Bone marrow (tissue), 2 donors: ENCODE measurements at regions not wholly inside any gene's neighbourhood (a gene's known extent, or its start where the extent isn't known, plus 50 kb on each side); places are given as distances from the start of the nearest gene placed in this dataset.

Experiments
- DNase-seq, 2 donors: peaks; one replicate each; lab custom pipeline; 2025; lab: John Stamatoyannopoulos, UW

GRCh38 chr9:515665-516064 lies 301.0 kb downstream of the DOCK8 start:
- DNase-seq: no peak

- no peak for DNase-seq
Measured at GRCh38 chr9:517993-518392, 303.3 kb downstream of the DOCK8 start.

- no peak for DNase-seq
Measured at GRCh38 chr9:518540-518939, 303.9 kb downstream of the DOCK8 start.

- DNase-seq: no peak
Measured at GRCh38 chr9:519579-519978, 304.9 kb downstream of the DOCK8 start.

- DNase-seq: no peak
Measured at GRCh38 chr9:520302-520701, 305.6 kb downstream of the DOCK8 start.

DNA sequence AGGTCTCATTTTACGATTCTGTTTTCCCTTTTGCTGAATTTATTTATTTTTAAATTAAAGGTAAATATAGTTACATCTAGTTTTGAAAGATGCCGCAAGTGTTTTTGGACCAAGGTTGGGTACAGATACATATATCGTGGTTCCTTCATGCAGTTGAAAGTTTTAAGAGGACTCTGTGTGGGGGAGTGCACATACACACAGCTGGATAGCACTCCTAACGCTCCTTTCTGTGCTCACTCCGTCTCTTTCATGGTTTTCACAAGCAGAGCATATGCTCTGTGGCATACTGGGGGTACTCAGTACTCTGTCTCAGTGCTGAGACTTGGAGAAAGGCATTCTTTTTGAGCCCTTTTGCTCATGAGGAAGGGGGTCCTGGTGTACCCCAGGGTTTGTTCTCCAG lies 307.5 kb downstream of the DOCK8 start:
- no peak for DNase-seq

DNA sequence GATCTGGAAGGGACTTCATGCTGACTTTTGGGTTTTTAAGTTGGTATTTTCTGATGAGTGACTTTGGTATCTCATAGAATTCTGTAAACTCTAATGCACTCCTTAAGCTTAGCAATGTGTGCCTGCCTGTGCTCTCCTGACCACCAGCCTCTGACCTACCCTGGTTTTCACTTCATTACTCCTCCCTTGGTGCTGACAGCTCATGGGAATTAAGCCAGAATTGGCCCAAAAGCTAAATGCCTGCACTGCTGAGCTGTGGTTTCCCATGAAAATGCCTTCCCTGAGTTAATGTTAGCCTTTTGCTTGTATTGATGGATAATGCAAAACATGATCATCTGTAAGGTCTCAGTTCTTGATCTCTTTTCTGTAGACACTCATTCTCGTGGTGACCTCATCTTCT lies 308.0 kb downstream of the DOCK8 start:
- DNase-seq: no peak

GRCh38 chr9:523444-523843 lies 308.8 kb downstream of the DOCK8 start:
- DNase-seq: no peak

DNA sequence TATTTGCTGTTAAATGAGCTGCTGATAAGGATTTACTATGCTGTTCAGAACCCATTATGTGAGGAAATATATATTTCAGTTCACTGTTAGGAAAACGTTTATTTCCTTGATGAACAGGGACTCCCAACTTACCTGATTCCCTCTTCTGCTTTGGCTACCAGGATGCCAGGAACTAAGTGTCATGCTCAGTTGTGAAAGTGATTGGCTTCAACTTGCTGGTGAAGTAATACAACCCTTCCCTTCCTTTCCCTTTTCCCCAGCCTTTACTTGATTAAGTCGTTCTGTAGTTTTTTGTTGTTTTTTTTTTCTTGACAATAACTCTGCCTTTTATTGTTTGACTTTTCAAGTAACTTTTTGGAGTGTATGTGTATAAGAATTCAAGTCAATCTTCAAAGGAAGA lies 309.3 kb downstream of the DOCK8 start:
- no peak for DNase-seq

GRCh38 chr9:526904-527591 lies 312.4 kb downstream of the DOCK8 start:
- no peak for DNase-seq

- no peak for DNase-seq
Measured at GRCh38 chr9:529731-530130, 311.8 kb upstream of the DMRT1 start.

- no peak for DNase-seq
Measured at GRCh38 chr9:530681-531080, 310.8 kb upstream of the DMRT1 start.

GRCh38 chr9:532707-533106 lies 308.8 kb upstream of the DMRT1 start:
- no peak for DNase-seq

GRCh38 chr9:534886-535285 lies 306.6 kb upstream of the DMRT1 start:
- no peak for DNase-seq

DNA sequence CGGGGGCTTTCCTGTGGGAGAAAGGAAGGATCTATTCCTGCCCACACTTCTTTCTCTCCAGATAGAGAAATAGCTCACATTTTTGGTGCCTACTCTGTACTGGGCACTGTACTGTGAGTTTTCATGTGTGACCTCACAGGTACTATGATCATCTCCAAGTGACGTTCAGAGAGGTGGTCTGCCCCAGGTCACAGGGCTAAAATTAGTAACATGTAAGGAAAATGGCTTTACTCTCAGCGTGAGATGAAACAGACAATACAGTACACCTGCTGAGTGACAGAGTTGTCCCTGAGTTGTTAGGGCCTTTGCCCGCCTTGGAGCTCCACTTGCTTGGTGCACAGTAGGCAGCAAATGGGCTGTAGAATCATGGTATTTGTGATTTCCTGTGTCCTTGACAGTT lies 306.1 kb upstream of the DMRT1 start:
- no peak for DNase-seq

DNA sequence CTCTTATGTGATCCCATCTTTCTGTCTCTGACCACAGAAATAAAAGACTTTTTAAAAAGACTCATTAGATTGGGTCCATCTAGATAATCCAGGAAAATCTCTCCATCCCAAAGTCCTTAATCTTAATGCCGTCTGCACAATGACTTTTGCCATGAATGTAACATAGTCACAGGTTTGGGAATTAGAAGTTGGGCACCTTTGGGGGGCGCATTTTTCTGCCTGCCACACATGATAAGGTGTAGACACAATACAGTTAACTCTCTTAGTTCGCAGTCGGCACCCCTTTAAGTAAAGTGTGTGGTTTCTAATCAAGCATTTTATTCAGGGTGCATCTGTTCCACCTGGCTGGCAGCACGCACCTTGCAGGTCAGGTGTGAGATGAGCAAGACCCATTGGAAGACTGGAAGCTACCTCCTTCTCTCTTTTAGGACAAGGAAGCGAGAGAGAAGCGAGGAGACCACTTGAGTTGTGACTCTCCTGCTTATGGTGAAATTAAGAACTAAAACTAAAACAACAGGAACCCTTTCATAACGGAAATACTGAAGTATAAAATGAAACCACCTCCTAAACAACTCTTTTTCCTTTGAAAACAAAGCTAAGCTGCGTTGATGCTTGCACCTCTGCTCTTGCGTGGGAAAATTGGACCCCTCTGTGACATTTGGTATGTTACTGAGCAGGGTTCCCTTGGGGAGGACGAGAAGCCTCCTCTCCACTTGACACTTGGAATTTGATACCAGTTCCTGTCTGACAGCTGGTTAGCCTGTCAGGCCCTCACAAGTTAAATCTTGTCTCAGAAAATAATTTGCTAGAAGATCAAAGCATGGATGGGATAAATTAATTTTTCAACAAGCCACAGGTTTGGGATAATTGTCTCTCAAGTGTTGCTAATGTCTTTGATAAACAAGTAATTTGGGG lies 304.6 kb upstream of the DMRT1 start:
- DNase-seq: no peak

GRCh38 chr9:543478-543877 lies 298.0 kb upstream of the DMRT1 start:
- DNase-seq: no peak

DNA sequence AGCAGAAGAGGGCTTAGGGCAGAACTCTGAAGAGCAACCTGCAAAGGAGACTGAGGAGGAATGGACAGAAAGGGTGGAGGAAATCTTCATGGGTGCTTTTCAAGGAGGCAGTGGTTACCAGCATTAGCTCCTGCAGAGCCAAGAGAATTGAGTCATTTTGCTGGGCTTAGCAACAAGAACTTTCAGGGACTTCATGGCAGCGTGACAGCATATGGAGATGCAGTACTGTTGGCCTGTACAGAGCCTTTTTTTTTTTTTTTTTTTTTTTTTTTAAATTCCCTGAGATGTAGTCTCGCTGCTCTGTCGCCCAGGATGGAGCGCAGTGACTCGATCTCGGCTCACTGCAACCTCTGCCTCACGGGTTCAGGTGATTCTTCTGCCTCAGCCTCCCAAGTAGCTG lies 296.0 kb upstream of the DMRT1 start:
- no peak for DNase-seq

DNA sequence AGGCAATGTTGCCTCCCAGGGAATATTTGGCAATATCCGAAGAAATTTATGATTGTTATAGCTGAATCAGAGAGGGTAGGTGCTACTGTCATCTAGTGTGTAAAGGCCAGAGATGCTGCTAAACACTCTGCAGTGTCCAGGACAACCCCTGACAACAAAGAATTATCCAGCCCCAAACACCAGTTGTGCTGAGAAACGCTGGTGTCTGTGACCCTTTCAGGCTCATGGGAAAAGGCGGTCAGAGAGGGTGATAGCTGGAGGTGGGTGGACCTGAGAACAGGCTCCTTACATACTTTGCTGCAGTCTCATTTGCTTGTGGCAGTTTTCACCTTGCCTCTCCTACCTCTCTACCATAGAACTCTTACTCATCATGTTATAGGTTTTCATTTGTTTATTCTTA lies 295.3 kb upstream of the DMRT1 start:
- DNase-seq: no peak

DNA sequence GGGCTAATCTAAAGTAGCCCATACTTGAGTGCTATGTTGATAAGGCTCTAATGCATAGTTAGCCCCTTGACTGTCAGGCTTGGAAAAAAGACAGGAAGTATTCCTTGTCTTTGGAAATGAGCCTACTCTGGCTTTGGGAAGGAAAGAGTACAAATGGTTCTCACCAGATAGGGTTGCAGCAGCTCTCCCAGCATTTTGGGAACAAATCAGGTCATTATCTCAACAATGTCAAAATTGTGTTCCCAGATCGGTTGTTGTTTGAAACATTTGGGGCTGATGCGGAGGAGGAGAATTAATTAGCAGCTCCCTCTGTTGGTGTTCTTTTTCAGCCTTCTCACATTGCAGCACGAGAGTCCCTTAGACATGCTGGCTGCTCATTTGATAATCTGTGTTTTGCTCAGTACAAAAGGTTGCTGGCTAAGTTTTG lies 294.7 kb upstream of the DMRT1 start:
- DNase-seq: no peak

DNA sequence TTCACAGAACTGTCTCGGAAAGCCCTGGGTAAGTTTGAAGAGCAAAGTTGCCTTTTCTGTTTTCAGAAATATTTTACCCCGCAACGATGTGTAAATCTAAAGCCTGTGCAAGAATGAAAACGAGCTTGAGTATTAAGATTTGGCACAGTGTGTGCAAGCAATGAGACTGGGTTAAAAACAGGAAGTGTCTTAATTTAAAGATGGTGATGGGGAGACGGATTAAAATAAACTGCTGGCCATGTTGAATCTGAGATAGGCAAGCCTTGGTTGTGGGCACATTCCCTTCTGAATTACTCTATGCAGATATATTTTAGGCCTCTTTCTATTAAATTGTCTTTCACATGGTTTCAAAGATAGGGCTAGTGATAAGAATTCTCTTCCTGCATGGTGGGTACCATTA lies 294.2 kb upstream of the DMRT1 start:
- no peak for DNase-seq

DNA sequence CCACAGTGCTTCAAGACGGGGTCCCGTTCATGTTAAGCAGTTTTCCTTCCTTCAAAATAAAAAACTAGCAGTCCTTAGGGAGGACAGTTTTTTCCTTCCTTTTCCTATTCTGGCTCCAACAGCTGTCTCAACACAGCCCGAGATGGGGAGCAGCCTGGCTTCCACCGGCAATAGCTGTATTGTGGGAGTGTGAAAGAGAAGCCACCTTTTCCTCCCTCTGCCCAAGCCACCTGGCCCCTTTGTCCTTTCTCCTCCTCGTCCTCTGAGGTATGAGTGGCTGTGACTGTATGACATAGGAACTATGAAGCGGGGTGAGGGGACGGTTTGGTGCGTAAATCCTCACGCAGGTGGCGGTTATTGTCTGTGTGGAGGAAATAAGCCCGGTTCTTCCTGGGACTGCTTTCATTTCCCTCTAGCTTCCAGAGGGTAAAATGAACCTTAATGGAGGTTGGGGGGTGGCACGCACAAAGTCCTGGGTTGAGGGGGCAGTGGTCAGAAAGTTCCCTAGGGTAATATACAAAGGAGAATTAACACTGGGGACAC lies 292.0 kb upstream of the DMRT1 start:
- DNase-seq: no peak

DNA sequence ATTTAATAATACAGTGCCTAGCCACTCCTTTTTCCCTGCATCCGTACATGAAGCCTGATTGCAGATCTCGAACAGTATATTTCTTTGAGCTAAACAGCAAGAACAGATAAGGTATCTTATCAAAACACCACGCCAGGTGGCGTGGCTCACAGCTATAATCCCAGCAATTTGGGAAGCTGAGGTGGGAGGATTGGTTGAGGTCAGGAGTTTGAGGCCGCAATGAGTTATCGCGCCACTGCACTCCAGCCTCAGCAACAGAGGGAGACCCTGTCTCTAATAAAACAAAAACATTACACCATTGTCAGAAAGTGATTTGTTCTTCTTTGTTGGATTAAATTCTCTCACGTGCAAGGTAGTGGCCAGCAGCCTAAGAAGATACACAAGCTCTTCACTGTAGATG lies 291.2 kb upstream of the DMRT1 start:
- no peak for DNase-seq
